ENCODE measurements at regions not wholly inside any gene's neighbourhood (a gene's known extent, or its start where the extent isn't known, plus 50 kb on each side); places are given as distances from the start of the nearest gene placed in this dataset.

- FAIRE-seq (no peak), DNase-seq (ENCODE audit: low read depth in 1 of 2, low spot score in 2 of 2) (no peak)
- 0 out of 4 replicates have a peak overlapping the region, but pooled peaks of 1 of the 2 experiments have one; percentile 14 for H3K4me2 ChIP-seq (ENCODE audit: insufficient read depth in 1 of 2, low read depth in 2 of 2, low read length in 2 of 2)
- no peak overlapping the region for H2BK5ac ChIP-seq (ENCODE audit: low read depth, low read length)
- H2BK12ac ChIP-seq (ENCODE audit: low read depth, low read length) = no peak overlapping the region
- no peak overlapping the region for H3K4ac ChIP-seq (replicated peaks; ENCODE audit: insufficient read length, low read depth, low read length)
- ChIA-PET POLR2A (ENCODE audit: partially characterized antibody) (no interaction called here), CTCF (ENCODE audit: partially characterized antibody) (no interaction called here)
- H2AK5ac ChIP-seq (ENCODE audit: low read depth, low read length) = no peak overlapping the region
- no peaks in the 10 kb centered on the region for H3K79me1 ChIP-seq (ENCODE audit: low read depth, low read length)
- H3K23me2 ChIP-seq (ENCODE audit: low read depth, low read length) = no peaks in the 10 kb centered on the region
- H2BK15ac ChIP-seq (ENCODE audit: low read length) = no peak overlapping the region
- no peak overlapping the region for H3K56ac ChIP-seq (replicated peaks; ENCODE audit: insufficient read length, low read depth, low read length)
- 85% methylated on average over 3 of the region's 3 CpGs; no CpG with 5 or more reads in 1 of the 2 experiments for WGBS, 2 experiments (ENCODE audit: extremely low coverage in 1 of 2, insufficient coverage in 1 of 2, insufficient read length in 1 of 2, insufficient replicate concordance in 2 of 2, low coverage in 1 of 2, low lambda C conversion rate in 2 of 2, missing lambda C conversion rate in 1 of 2)
- H2BK120ac ChIP-seq (replicated peaks; ENCODE audit: low read depth, low read length) = no peak overlapping the region
- no peak overlapping the region for H3K18ac ChIP-seq (ENCODE audit: extremely low read depth, low read length)
- H2BK20ac ChIP-seq (ENCODE audit: low read length) = no peak overlapping the region
- peaks cover 0 to 3% (median 2%) of the 10 kb centered on the region in 4 experiments; a peak in 3 of 7 replicates for H3K4me1 ChIP-seq (replicated peaks in 1 of 4; ENCODE audit: control insufficient read depth in 3 of 4, insufficient read depth in 4 of 4, low read length in 3 of 4)
- H3K14ac ChIP-seq (ENCODE audit: insufficient read length) = no peak overlapping the region
- no peak overlapping the region for H3K23ac ChIP-seq (ENCODE audit: insufficient read length)
- no peak overlapping the region for H4K91ac ChIP-seq (replicated peaks; ENCODE audit: insufficient read length, low read length)
- H3K36me3 ChIP-seq (ENCODE audit: control insufficient read depth in 2 of 4, insufficient read depth in 4 of 4, low read length in 3 of 4) = no peaks in the 10 kb centered on the region
- H4K8ac ChIP-seq (ENCODE audit: extremely low read depth, insufficient read depth, low read length) = no peak overlapping the region
- H4K20me1 ChIP-seq (replicated peaks in 1 of 2; ENCODE audit: control insufficient read depth in 1 of 2, insufficient read depth in 2 of 2, low read length in 2 of 2) = no peaks in the 10 kb centered on the region
- H3K79me2 ChIP-seq (ENCODE audit: control insufficient read depth in 1 of 2, insufficient read depth in 2 of 2, low read length in 2 of 2) = no peaks in the 10 kb centered on the region
- no peak overlapping the region for H4K5ac ChIP-seq (ENCODE audit: insufficient read length, low read depth, low read length)
- no peak overlapping the region for H2AFZ ChIP-seq (ENCODE audit: low read length)
- no peak overlapping the region for H3K9ac ChIP-seq (replicated peaks in 1 of 4; ENCODE audit: extremely low read depth in 1 of 4, low read depth in 3 of 4, low read length in 3 of 4)
- H3K9me3 ChIP-seq (ENCODE audit: insufficient read depth in 2 of 2, low read depth in 1 of 2, low read length in 1 of 2) = no peaks in the 10 kb centered on the region
- no peak overlapping the region for H3K27ac ChIP-seq (ENCODE audit: low read depth, low read length)
- H3K27me3 ChIP-seq (replicated peaks in 1 of 4; ENCODE audit: control insufficient read depth in 3 of 4, extremely low read depth in 1 of 4, insufficient read depth in 3 of 4, low read length in 3 of 4) = no peaks in the 10 kb centered on the region
- H3K4me3 ChIP-seq (ENCODE audit: extremely low read depth in 1 of 4, insufficient read depth in 2 of 4, low read depth in 3 of 4, low read length in 4 of 4) = no peak overlapping the region
- TF ChIP-seq ZNF274 (IDR thresholded peaks at IDR 0.05; ENCODE audit: borderline replicate concordance, extremely low read depth, low read length) (no peak), SP4 (IDR thresholded peaks at IDR 0.05; ENCODE audit: low read length) (no peak)
Observed at GRCh38 chr18:38420611-38421010, 855.0 kb upstream of the CELF4 start.

Data from H1 (cell line).